NCI-H128 (cell line): ENCODE measurements at regions not wholly inside any gene's neighbourhood (a gene's known extent, or its start where the extent isn't known, plus 50 kb on each side); places are given as distances from the start of the nearest gene placed in this dataset.
"Not testable (repeated sequence)": the region's sequence is repeated elsewhere in the genome, so short reads cannot be mapped to it uniquely, and the experiment has no call there.

Experiments used
- DNase-seq: peaks from one replicate; lab custom pipeline; 2025; ENCODE audit not compliant: unreplicated experiment; lab: John Stamatoyannopoulos, UW

GRCh38 chr17:33680472-33680871 lies 387.4 kb upstream of the ASIC2 start:
- DNase-seq = no peak

GRCh38 chr17:33682599-33682998 lies 389.5 kb upstream of the ASIC2 start:
- DNase-seq = no peak

- no peak for DNase-seq
Observed at GRCh38 chr17:33684735-33685134, 391.6 kb upstream of the ASIC2 start.

DNA sequence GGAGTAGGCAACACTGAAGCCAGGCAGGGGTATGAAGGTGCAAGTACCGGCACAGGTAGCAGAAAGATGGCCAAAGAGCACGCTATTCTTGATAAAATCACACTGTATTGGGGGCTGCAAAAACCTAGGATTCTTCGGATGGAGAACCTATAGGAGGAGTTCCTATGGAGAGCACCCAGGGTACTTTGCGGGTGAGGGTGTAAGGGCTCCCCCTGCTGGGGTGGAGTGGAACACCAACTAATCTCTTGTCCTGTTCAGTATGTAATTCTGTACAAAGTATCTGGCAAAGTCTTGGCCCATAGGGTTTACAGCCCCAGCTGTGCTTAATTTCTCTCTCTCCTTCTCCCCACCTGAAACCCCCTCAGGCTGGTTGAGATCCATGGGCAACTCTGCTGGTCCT lies 393.1 kb upstream of the ASIC2 start:
- no peak for DNase-seq

- DNase-seq = no peak
Observed at GRCh38 chr17:33687831-33688230, 394.7 kb upstream of the ASIC2 start.

GRCh38 chr17:33688771-33689170 lies 395.7 kb upstream of the ASIC2 start:
- no peak for DNase-seq

DNA sequence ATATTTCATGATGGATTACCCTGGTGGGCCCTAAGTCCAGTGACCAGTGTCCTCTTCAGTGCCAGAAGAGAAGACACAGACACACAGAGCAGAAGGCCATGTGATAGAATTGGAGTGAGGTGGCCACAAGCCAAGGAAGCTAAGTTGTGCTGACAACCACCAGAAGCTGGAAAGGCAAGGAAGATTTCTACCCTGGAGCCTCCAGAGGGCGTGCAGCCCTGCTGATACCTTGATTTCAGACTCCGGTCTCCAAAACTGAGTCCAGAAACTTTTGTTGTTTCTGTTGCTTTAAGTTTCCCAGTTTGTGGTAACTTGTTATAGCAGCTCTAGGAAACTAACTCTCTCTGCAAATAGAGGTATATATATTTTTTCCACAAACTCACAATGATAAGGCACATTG lies 396.6 kb upstream of the ASIC2 start:
- no peak for DNase-seq

GRCh38 chr17:33695431-33695830 lies 402.3 kb upstream of the ASIC2 start:
- no peak for DNase-seq

DNA sequence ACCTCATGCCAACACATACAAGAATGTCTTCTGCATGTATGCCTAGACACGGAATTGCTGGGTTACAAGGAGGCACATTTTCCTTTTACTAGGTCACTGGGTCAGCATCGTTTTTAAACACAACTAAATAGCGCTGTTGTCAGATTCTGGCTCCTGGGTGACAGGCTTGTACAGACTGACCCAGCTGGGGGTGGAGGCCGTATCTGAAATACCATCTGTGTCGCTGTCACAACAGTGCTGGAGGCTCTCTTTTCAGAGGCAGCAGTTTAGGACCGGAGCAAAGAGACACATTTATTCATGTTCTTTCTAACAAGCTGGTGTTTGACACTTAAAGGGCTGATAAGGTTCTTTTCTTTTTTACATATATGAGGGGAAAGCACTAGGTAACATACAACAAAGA lies 403.0 kb upstream of the ASIC2 start:
- DNase-seq = no peak

DNA sequence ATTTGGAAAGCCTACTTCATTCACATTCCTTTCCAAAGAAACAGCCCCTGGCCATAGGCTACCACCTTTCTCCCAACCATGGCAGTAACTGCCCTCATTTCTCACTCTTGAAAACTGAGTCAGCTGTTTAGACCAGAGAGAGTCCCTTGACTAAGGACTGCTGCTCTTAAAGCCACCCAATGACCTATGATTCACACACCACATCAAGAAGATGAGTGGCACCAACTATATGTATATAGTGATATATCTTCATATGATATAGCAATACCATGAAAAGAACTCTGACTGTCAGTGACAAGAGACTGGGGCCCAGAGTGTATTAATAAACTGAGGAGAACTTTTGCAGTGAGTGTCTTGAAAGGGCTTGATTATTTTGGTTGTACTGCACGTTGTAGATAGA lies 404.5 kb upstream of the ASIC2 start:
- DNase-seq = no peak

GRCh38 chr17:33701910-33702309 lies 408.8 kb upstream of the ASIC2 start:
- no peak for DNase-seq

GRCh38 chr17:33704856-33705255 lies 411.8 kb upstream of the ASIC2 start:
- DNase-seq = no peak

DNA sequence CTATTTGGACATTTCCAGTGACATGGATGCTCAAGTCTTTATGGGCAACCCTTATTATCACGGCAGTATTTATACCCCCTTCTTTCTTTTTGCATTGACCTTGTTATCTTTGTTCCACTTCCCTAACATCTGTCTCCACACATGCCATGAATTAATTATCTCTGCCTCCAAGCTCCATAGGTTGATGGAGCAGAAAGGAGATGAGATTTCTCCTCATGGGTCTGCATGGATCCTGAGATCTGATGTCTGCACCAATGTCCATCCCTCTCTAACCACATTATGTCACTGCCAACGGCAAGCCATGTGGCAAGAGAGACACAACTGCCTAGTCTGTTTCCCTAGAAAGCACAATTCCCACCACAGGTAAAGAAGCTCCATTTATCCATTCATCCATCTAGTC lies 416.8 kb upstream of the ASIC2 start:
- no peak for DNase-seq

GRCh38 chr17:33712120-33712519 lies 419.0 kb upstream of the ASIC2 start:
- no peak for DNase-seq

- no peak for DNase-seq
Observed at GRCh38 chr17:33716957-33717356, 423.9 kb upstream of the ASIC2 start.

GRCh38 chr17:33723736-33724135 lies 430.6 kb upstream of the ASIC2 start:
- not testable (repeated sequence) for DNase-seq

DNA sequence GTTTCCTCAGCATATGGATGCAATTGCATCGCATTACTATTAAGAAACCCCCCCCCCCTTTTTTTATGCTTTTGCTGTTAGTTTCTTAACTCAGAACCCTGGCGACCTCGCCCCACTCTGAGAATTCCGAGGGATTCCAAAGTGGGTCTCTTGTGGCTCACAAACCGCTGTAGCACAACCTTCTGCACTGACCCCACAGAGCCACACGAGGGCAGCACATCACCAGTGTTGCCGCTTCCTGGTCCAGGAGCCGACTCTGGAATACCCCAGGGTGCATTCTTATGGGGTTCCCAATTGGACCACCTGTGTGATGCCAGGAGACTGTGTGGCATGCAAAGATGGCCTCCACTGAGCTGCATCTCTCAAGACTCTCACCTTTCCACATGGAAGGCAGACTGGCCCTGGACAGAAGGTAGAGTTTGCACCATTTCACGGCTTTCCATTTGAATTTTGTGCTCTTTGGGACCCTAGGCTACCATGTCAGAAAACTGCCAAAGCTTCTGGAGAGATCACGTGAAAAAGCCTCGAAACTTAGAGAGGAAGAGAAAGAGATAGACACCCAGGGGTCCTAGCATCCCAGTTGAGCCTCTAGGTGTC lies 432.7 kb upstream of the ASIC2 start:
- no peak for DNase-seq

GRCh38 chr17:33730131-33730530 lies 437.0 kb upstream of the ASIC2 start:
- no peak for DNase-seq

DNA sequence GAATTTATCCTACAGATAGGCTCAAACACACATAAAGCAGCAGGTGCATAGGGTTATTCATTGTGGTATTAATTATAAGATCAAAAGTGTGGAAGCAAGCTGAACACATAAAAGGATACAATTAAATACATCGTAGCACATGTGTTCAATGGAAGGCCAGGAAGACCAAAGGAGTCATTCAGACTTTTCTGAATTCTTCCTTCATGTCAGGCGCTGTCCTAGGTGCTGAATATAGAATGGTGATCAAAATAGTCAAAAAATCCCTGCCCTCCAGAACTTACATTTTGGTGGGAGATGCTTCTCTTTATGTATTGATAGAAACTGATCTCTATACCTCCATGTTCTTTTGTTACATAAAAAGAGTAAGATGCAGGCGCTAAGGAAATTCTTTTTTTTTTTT lies 439.0 kb upstream of the ASIC2 start:
- DNase-seq = no peak

GRCh38 chr17:33739714-33740113 lies 446.6 kb upstream of the ASIC2 start:
- DNase-seq = no peak

GRCh38 chr17:33745047-33745760 lies 452.1 kb upstream of the ASIC2 start:
- no peak for DNase-seq

GRCh38 chr17:33749171-33749570 lies 456.1 kb upstream of the ASIC2 start:
- no peak for DNase-seq
